ENCODE measurements at regions not wholly inside any gene's neighbourhood (a gene's known extent, or its start where the extent isn't known, plus 50 kb on each side); places are given as distances from the start of the nearest gene placed in this dataset.

DNA sequence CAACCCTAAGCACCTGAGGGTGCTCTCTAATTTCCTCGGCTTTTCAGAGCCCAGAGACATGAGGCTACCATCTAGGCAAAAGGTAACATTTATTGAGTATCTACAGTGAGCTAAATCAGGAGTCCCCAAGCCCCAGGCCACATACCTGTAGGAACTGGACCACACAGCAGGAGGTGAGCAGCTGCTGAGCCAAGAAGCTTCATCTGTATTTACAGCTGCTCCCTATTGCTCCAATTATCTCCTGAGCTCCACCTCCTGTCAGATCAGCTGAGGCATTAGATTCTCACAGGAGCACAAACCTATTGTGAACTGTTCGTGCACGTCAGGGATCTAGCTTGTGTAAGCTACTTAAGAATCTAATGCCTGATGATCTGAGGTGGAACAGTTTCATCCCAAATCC lies 70.2 kb downstream of the RND3 start:
- no peak for DNase-seq (ENCODE audit: low read depth)
- TF ChIP-seq, protein P1, sequence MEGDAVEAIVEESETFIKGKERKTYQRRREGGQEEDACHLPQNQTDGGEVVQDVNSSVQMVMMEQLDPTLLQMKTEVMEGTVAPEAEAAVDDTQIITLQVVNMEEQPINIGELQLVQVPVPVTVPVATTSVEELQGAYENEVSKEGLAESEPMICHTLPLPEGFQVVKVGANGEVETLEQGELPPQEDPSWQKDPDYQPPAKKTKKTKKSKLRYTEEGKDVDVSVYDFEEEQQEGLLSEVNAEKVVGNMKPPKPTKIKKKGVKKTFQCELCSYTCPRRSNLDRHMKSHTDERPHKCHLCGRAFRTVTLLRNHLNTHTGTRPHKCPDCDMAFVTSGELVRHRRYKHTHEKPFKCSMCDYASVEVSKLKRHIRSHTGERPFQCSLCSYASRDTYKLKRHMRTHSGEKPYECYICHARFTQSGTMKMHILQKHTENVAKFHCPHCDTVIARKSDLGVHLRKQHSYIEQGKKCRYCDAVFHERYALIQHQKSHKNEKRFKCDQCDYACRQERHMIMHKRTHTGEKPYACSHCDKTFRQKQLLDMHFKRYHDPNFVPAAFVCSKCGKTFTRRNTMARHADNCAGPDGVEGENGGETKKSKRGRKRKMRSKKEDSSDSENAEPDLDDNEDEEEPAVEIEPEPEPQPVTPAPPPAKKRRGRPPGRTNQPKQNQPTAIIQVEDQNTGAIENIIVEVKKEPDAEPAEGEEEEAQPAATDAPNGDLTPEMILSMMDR (IDR thresholded peaks at IDR 0.05; ENCODE audit: low read length, missing control alignments), result no peak
- H3K4me3 ChIP-seq (replicated peaks; ENCODE audit: low read depth, low read length), result no peak overlapping the region

DNA sequence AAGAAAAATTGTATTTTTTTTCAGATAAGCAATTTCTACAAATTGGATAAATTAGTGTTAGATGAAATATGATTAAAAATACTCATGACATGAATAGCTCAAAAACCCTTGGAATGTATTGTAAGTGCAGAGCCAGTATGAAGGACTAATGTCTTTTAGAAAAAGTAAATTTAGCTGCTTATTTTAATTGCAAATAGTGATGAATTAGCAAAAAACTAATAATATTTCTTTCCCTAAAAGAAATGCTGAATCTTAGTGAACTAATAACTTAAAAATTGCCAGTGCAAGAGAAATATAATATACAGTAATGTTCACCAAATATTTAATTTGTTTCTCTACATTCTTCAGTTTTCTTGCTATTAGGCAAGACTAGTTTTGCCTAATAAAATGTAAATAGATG lies 72.4 kb downstream of the RND3 start:
- no peak overlapping the region for H3K4me3 ChIP-seq (replicated peaks; ENCODE audit: low read depth, low read length)
- TF ChIP-seq, protein P1 (IDR thresholded peaks at IDR 0.05; ENCODE audit: low read length, missing control alignments), result no peak
- DNase-seq (ENCODE audit: low read depth), result no peak

DNA sequence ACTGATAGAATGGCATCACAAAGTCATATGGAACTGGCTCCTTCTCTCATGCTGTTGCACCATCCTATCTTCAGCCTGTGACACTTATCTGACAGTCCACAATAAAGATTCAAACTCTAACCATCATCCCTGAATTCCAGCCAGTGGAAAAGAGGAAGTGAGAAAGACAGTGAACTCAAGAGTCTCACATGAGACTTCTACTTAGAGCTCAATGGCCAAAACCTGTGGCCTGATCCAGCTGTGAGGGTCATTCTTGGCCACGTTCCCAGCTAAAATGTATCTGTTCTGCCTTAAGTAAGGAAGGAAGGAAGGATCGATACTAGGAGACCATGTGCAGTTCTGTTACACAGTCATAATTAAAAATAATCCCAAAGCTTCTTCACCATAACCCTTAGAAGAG lies 73.6 kb downstream of the RND3 start:
- TF ChIP-seq, protein P1 (IDR thresholded peaks at IDR 0.05; ENCODE audit: low read length, missing control alignments), result no peak
- no peak overlapping the region for H3K4me3 ChIP-seq (replicated peaks; ENCODE audit: low read depth, low read length)
- DNase-seq (ENCODE audit: low read depth), result no peak

DNA sequence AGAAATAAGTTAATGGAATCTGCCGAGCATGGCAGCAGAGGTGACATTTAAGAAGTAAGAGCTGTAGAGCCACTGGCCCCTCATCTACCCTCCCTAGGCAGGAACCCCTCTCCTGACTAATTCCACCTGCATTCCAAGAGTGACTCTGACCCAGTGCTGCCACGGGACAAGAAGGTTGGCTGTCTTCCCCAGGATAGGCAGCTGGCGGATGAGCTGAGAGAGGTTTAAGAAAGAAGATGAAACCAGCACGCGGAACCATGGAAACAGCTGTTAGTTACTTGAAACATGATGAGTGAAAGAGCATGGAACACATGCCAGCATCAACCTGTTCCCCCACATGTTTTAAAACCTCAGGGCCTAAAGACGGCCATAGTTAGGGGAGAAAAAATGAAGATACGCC lies 74.1 kb downstream of the RND3 start:
- TF ChIP-seq, protein P1 (IDR thresholded peaks at IDR 0.05; ENCODE audit: low read length, missing control alignments), result no peak
- DNase-seq (ENCODE audit: low read depth), result no peak
- H3K4me3 ChIP-seq (replicated peaks; ENCODE audit: low read depth, low read length), result no peak overlapping the region

DNA sequence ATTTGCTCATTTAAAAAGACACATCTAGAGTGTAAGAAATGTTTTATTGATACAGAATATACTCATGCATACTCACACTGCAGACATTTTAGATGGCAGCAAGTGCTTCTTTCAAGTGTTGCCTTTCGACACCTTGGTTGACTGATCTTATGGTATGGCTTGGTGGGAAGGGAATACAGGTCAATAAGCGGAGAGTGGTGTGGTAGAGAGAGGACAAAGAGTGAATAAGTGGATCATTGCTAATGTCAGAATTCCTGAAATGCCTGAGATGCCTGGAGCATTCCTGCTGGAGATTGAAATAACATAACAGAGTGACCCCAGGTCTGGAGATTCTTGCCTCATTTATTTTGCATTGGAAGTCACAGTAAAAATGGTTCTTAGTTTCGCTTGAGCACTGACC lies 76.7 kb downstream of the RND3 start:
- peak; percentile 71 for DNase-seq (ENCODE audit: low read depth)
- no peak overlapping the region for H3K4me3 ChIP-seq (replicated peaks; ENCODE audit: low read depth, low read length)
- TF ChIP-seq, protein P1 (IDR thresholded peaks at IDR 0.05; ENCODE audit: low read length, missing control alignments), result no peak

DNA sequence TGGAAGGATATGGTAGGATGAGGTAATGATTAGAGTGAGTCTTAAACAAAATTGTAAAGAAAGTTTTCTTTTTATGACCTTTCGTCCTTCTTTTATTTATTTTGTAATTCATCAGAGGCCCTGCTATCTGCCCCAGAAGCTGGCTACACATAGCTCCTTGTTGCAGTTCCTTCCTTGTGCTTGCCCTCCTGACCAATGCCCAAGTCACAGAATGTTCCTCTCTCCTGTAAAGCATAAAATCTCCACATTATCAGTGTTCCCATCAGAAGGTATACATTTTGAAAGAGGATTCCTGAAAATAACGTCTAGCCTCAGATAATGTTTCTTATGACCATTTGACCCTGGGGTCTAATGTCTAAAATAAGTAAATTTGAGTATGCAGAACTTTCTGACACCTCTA lies 78.3 kb downstream of the RND3 start:
- no peak for DNase-seq (ENCODE audit: low read depth)
- no peak overlapping the region for H3K4me3 ChIP-seq (replicated peaks; ENCODE audit: low read depth, low read length)
- TF ChIP-seq, protein P1 (IDR thresholded peaks at IDR 0.05; ENCODE audit: low read length, missing control alignments), result no peak

DNA sequence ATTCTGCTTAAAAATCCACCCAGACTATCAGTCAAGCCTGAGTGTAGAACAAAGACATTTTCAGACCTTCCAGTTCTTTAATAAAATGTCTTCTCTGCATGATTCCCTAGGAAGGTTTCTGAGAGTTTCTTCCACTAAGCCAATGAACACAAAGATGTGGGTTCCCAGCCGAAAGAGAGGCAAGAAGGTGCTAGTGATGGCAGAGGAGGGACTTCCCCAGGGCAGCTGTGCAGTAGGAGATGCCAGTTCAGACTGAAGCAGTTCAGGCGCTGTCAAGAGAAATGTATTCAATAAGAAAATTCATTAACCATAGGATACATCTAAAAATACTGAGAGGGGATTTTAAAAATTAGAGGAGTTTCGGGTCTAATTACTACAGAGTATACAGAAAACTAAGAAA lies 83.3 kb downstream of the RND3 start:
- no peak for DNase-seq (ENCODE audit: low read depth)
- TF ChIP-seq, protein P1 (IDR thresholded peaks at IDR 0.05; ENCODE audit: low read length, missing control alignments), result no peak
- H3K4me3 ChIP-seq (replicated peaks; ENCODE audit: low read depth, low read length), result no peak overlapping the region
